ENCODE measurements at regions not wholly inside any gene's neighbourhood (a gene's known extent, or its start where the extent isn't known, plus 50 kb on each side); places are given as distances from the start of the nearest gene placed in this dataset.
"Not testable (repeated sequence)": the region's sequence is repeated elsewhere in the genome, so short reads cannot be mapped to it uniquely, and the experiment has no call there.

- DNase-seq: no peak
Measured at GRCh38 chr11:98365941-98366340, 654.8 kb upstream of the CNTN5 start.

GRCh38 chr11:98390391-98390790, 630.4 kb upstream of the CNTN5 start:
- DNase-seq: no peak

DNA sequence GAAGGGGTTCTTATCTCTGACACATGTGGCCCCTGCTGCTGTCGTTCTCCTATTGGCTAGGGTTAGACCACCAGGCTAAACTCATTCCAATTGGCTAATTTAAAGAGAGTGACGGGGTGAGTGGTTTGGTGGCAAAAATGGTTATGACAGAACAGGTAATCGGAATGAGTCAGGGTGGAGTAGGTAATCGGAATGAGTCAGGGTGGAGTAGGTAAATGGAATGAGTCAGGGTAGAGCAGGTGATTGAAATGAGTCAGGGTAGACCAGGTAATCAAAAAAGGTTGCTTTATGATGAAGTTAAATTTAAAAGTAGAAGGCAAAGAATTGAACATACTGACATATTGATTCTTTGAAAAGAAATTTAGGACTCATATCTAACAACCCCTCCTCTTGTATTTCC, 626.2 kb upstream of the CNTN5 start:
- DNase-seq: not testable (repeated sequence)

GRCh38 chr11:98398508-98398907, 622.2 kb upstream of the CNTN5 start:
- DNase-seq: no peak

DNA sequence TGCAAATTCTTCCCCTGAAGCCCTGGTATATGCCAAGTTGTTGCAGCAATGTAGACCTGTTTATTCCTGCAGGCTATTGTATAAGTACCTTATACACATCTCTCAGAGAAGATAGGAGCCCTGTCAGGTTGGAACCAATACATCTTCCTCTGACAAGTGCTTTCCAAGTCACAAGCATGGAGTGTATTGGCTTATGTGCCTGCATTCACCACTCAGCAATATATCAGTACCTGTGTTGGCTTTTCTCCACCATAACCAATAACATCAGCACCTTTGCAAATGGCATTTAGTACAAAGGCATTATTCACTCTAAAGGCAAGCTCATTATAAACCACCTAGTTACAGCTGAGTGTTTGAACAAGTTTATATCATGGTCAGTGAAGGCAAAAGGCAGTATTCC, 611.7 kb upstream of the CNTN5 start:
- DNase-seq: no peak

- no peak for DNase-seq
Measured at GRCh38 chr11:98411777-98412176, 609.0 kb upstream of the CNTN5 start.

DNA sequence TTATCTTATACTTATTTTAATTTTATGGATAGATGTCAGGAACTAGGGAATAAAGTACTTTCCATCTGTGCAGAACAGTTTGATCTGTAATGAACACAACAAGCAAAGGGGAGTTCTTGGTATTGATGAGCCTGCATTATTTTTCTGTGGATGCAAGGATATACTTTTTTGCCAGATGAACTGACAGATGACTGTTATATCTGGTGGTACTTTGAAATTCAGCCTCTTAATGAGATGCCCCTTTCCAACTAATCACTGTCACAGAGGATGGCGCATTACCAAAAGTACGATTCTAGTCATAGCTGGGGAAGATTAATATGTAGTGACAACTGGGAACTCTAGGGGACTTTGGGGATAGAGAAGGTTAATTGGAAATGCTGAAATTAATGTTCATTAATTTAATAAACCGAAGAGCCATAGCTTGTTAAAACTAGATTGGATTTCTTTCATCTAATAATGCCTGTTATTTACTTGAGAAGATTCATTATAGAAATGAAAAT, 603.4 kb upstream of the CNTN5 start:
- DNase-seq: no peak

GRCh38 chr11:98423933-98424332, 596.8 kb upstream of the CNTN5 start:
- DNase-seq: no peak

DNA sequence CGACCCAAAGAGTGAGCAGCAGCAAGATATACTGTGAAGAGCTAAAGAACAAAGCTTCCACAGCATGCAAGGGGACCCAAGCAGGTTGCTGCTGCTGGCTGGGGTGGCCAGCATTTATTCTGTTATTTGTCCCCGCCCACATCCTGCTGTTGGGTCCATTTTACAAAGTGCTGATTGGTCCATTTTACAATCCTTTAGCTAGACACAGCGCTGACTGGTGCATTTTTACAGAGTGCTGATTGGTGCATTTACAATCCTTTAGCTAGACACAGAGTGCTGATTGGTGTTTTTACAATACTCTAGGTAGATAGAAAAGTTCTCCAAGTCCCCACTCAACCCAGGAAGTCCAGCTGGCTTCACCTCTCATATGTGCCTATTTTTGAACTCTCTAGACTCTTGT, 596.0 kb upstream of the CNTN5 start:
- not testable (repeated sequence) for DNase-seq

- DNase-seq: no peak
Measured at GRCh38 chr11:98431463-98432359, 589.0 kb upstream of the CNTN5 start.

DNA sequence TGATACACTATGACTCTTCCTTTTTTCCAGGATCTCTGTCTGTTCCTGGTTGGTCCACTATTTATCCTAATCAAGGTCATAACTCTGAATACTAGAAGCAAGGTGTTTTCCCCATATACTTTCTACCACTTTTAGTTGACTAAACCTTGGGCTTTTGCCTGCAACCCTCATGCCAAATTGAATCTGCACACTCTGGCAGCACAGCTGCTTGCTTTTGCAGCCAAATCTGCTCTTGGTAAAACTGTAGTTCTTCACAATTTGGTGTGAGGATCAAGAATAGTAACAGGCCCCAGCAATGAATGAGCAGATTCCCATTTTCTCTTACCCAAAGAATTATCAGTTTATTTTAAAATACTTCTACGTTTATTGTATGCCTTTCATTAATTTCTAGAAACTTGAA, 586.5 kb upstream of the CNTN5 start:
- DNase-seq: no peak

DNA sequence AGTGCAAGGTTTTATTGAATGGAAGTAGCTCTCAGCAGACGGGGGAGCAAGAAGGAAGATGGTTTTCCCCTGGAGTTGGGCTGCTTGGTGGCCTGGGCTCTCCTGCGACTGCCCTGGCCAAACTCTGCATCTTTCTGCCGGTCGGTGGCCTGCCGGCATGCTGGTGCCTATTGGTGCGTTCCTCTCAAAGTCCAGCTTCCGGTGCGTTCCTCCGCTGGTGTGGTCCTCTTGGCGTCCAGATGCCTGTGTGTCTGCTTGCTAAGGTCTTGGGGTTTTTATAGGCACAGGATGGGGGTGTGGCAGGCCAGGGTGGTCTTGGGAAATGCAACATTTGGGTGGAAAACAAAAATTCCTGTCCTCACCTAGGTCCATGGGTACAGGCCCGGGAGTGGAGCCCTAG, 567.4 kb upstream of the CNTN5 start:
- no peak for DNase-seq

GRCh38 chr11:98455500-98456307, 565.0 kb upstream of the CNTN5 start:
- no peak for DNase-seq

GRCh38 chr11:98456308-98456680, 564.5 kb upstream of the CNTN5 start:
- DNase-seq: no peak

DNA sequence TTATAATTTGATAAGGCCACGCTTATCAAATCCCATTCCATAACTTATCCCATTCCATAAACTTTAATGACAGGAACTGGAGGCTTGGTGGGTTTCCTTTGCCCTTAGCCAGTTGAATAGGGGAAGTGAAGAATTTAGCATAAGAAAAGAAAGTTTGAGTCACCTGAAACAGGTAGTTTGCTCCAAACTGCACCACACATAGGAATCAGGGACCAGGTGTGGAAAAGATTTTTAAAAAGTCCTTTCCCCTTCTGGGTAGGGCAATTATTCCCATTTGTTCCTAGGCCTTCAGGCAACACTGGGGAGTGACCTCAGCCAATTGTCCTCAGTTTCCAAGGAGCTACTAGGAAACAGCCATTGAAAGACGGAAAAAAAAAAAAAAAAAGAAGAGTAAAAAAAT, 525.7 kb upstream of the CNTN5 start:
- DNase-seq: no peak

GRCh38 chr11:98495601-98496000, 525.1 kb upstream of the CNTN5 start:
- DNase-seq: no peak

DNA sequence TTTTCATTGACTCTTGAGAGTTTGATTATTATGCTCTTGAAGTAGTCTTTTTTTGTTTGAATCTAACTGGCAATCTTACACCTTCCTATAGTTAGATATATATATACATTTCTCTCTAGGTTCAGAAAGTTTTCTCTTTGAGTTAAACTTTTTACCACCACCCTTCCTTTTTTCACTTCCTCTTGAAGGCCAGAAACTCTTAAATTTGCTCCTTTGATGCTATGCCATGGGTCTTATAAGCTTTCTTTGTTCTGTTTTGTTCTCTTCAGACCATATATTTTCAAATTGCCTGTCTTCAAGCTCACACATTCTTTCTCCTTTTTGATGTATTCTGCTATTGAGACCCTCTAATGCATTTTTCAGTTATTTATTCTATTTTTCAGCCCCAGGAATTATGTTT, 513.5 kb upstream of the CNTN5 start:
- DNase-seq: no peak

DNA sequence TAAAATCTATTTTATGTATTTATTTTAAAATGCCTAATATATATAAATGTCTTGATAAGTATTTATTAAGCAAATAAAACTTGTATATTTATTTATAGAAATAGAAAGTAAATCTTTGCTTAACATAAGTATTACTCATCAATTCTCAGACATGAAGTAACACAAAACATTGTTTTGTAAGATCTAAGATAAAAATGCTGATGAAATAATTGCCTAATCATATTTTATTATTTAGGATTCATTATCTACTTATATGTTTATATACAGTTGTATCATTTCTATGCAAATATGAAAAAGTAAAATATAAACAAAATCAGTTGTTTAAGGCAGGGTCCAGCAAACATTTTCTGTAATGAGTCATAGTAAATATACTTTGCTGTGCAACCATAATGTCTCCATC, 507.8 kb upstream of the CNTN5 start:
- no peak for DNase-seq

DNA sequence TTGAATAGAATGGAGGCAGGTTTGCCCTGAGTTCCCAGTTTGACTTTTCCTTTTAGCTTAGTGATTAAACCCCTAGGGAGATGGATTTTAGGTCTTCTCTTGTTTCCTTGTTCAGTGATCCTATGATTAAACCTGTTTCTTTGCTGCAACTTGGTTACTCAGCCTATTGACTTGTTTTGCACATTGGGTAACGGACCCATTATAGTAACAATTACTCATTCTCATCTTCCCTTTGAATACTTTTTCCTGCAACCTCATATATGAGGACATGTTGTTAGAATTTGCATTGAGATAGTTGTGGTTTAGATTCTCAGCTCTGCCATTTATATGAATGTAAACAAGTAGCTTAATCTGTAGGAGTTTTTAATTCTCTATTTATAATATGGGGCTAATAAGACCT, 489.2 kb upstream of the CNTN5 start:
- no peak for DNase-seq

DNA sequence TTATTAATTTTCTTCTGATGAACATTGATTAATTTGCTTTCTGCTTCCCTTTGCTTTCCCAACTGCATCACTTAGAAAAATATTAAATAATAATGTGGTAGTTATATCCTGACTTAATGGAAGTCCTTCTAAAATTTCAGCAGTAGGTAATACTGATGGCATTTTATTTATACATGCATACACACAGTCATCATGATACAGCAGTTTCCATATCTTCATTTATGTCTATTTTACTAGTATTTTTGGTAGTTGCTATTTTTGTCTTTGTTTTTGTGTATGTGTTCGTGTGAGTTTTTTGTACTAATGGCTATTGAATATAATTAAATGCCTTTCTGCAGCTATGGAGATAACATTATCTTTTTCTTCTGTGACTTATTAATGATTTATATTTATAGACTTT, 484.7 kb upstream of the CNTN5 start:
- no peak for DNase-seq

GRCh38 chr11:98538358-98538757, 482.4 kb upstream of the CNTN5 start:
- not testable (repeated sequence) for DNase-seq

- no peak for DNase-seq
Measured at GRCh38 chr11:98545544-98546175, 475.1 kb upstream of the CNTN5 start.

- DNase-seq: no peak
Measured at GRCh38 chr11:98549571-98549970, 471.2 kb upstream of the CNTN5 start.

Data from renal pelvis (tissue), 1 donor.